ENCODE measurements at regions not wholly inside any gene's neighbourhood (a gene's known extent, or its start where the extent isn't known, plus 50 kb on each side); places are given as distances from the start of the nearest gene placed in this dataset.

DNA sequence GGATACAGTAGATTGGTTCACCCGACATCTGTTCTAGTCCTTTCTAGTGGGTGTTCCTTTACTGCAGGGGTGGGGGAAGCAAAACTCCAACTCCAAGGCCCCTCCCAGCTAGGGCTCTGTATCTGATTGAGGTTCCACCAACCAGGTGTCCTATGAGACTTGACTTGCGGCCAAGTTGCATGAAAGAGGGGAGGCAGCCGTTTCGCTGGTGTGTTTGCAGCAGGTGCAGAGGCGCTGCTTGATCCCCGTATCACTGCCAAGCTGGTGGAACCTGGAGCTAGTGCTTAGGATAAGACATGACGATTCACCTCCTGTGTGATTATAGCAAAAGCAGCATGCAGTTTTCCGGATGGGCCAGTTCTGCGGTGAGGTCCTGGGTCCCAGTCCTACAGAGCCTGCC, 338.2 kb downstream of the UQCRFS1 start:
- H3K36me3 ChIP-seq (ENCODE audit: low read depth) = no peaks in the 10 kb centered on the region
- H3K4me1 ChIP-seq (ENCODE audit: insufficient read depth, poor library complexity, severe bottlenecking) = no peaks in the 10 kb centered on the region
- ATAC-seq (ENCODE audit: low read depth) (no peak), DNase-seq (ENCODE audit: low spot score) (no peak)
- no peaks in the 10 kb centered on the region for H3K9me3 ChIP-seq (ENCODE audit: severe bottlenecking)
- H3K27ac ChIP-seq (ENCODE audit: poor library complexity, severe bottlenecking) = no peak overlapping the region
- no peaks in the 10 kb centered on the region for H3K27me3 ChIP-seq (ENCODE audit: insufficient read depth, poor library complexity, severe bottlenecking)
- TF ChIP-seq CTCF (IDR thresholded peaks at IDR 0.05; ENCODE audit: poor library complexity, severe bottlenecking) = no peak
- no peak overlapping the region for H3K4me3 ChIP-seq (ENCODE audit: severe bottlenecking)

DNA sequence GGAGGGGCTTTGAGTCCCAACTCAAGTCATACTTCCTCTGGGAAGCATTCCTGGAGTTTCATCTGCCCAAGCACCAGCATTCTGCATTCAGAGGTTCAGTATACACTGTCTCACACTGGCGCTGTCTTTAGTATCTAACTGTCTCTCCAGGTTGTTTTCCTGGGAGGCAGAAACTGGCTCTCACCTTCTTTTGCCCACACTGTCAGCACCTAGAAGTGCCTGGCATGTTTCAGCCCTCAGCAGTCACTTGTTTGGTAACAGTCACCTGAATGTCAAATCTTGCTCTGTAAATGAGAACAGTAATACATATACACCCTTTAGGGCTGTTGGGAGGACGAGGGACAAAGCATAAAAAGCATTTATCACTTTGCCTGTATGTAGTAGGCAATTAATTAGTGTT, 339.6 kb downstream of the UQCRFS1 start:
- no peaks in the 10 kb centered on the region for H3K9me3 ChIP-seq (ENCODE audit: severe bottlenecking)
- H3K27me3 ChIP-seq (ENCODE audit: insufficient read depth, poor library complexity, severe bottlenecking) = no peaks in the 10 kb centered on the region
- no peak for DNase-seq (ENCODE audit: low spot score)
- no peak overlapping the region for H3K4me3 ChIP-seq (ENCODE audit: severe bottlenecking)
- TF ChIP-seq CTCF (IDR thresholded peaks at IDR 0.05; ENCODE audit: poor library complexity, severe bottlenecking) = no peak
- no peaks in the 10 kb centered on the region for H3K36me3 ChIP-seq (ENCODE audit: low read depth)
- ATAC-seq (ENCODE audit: low read depth) = no peak
- no peaks in the 10 kb centered on the region for H3K4me1 ChIP-seq (ENCODE audit: insufficient read depth, poor library complexity, severe bottlenecking)
- H3K27ac ChIP-seq (ENCODE audit: poor library complexity, severe bottlenecking) = no peak overlapping the region

DNA sequence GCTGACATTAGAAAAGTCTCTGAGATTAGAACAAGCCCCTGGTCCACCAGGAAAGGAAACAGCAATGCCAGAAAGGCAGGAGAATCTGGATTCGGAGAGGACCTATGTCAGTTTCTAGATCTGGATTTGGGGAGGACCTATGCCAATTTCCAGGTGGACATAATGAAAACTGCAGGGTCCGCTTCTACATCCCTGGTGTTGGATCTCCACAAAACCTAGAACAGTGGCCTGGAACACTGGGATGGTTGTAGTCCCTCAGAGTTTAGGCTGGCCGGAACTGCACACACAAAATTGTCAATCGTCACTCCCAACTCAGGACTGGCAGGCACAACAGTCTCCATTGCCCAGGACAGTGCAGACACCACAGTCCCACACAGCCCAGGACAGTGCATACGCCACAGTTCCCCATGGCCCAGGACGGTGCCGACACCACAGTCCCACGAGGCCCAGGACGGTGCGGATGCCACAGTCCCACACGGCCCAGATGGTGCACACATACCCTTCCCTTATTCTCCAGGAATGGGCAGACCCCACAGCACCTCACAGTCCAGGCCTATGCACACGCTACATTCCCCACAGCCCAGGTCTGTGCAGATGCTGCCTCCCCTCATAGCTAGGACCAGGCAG, 341.7 kb downstream of the UQCRFS1 start:
- TF ChIP-seq CTCF (IDR thresholded peaks at IDR 0.05; ENCODE audit: poor library complexity, severe bottlenecking) = no peak
- Histone ChIP-seq H3K27me3 (ENCODE audit: insufficient read depth, poor library complexity, severe bottlenecking) (no peaks in the 10 kb centered on the region), H3K27ac (ENCODE audit: poor library complexity, severe bottlenecking) (no peak overlapping the region), H3K9me3 (ENCODE audit: severe bottlenecking) (no peaks in the 10 kb centered on the region), H3K4me1 (ENCODE audit: insufficient read depth, poor library complexity, severe bottlenecking) (no peaks in the 10 kb centered on the region), H3K36me3 (ENCODE audit: low read depth) (no peaks in the 10 kb centered on the region), H3K4me3 (ENCODE audit: severe bottlenecking) (no peak overlapping the region)
- ATAC-seq (ENCODE audit: low read depth) (no peak), DNase-seq (ENCODE audit: low spot score) (no peak)

- no peak for ATAC-seq (ENCODE audit: low read depth)
- no peaks in the 10 kb centered on the region for H3K9me3 ChIP-seq (ENCODE audit: severe bottlenecking)
- no peak for TF ChIP-seq CTCF (IDR thresholded peaks at IDR 0.05; ENCODE audit: poor library complexity, severe bottlenecking)
- H3K4me1 ChIP-seq (ENCODE audit: insufficient read depth, poor library complexity, severe bottlenecking) = no peaks in the 10 kb centered on the region
- no peak overlapping the region for H3K4me3 ChIP-seq (ENCODE audit: severe bottlenecking)
- DNase-seq (ENCODE audit: low spot score) = no peak
- H3K36me3 ChIP-seq (ENCODE audit: low read depth) = no peaks in the 10 kb centered on the region
- H3K27ac ChIP-seq (ENCODE audit: poor library complexity, severe bottlenecking) = no peak overlapping the region
- no peaks in the 10 kb centered on the region for H3K27me3 ChIP-seq (ENCODE audit: insufficient read depth, poor library complexity, severe bottlenecking)
These were observed 343.5 kb downstream of the UQCRFS1 start for GRCh38 chr19:28869459-28869858.

- TF ChIP-seq CTCF (IDR thresholded peaks at IDR 0.05; ENCODE audit: poor library complexity, severe bottlenecking) = no peak
- Histone ChIP-seq H3K4me1 (ENCODE audit: insufficient read depth, poor library complexity, severe bottlenecking) (no peaks in the 10 kb centered on the region), H3K27ac (ENCODE audit: poor library complexity, severe bottlenecking) (no peak overlapping the region), H3K36me3 (ENCODE audit: low read depth) (no peaks in the 10 kb centered on the region), H3K4me3 (ENCODE audit: severe bottlenecking) (no peak overlapping the region), H3K9me3 (ENCODE audit: severe bottlenecking) (no peaks in the 10 kb centered on the region), H3K27me3 (ENCODE audit: insufficient read depth, poor library complexity, severe bottlenecking) (no peaks in the 10 kb centered on the region)
- no peak for DNase-seq (ENCODE audit: low spot score)
- no peak for ATAC-seq (ENCODE audit: low read depth)
These were observed 344.1 kb downstream of the UQCRFS1 start for GRCh38 chr19:28868836-28869235.
